DMS53 treated with DMSO at 0.1 percent for 48 hours (cell line): ENCODE measurements at regions not wholly inside any gene's neighbourhood (a gene's known extent, or its start where the extent isn't known, plus 50 kb on each side); places are given as distances from the start of the nearest gene placed in this dataset.

Experiments
- DNase-seq: peaks from one replicate; lab custom pipeline; 2025; ENCODE audit not compliant: unreplicated experiment; lab: John Stamatoyannopoulos, UW

- no peak for DNase-seq
These were observed 49.9 kb upstream of the HS6ST1 start for GRCh38 chr2:128368437-128369107.

DNA sequence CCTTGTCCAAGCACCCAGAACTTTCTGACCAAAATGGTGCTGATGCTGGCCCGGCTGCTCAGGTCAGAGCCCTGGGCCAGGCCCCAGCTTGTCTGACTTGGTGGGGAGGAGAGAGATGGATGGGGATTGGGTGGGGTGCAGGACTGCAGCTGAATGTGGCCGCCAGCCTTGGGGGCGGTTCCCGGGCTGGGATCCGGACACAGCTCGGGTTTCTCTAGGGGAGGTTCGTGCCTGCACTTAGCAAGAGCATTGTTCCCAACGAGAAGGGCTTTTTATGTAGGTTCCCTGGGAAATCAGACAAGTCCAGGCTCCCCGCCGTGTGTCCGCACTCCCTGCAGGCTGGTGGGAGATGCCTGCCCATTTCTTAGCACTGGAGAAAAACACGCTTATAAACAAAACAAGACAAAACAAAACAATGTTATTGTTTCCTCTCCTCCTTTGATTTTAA lies 50.5 kb upstream of the HS6ST1 start:
- DNase-seq: no peak

DNA sequence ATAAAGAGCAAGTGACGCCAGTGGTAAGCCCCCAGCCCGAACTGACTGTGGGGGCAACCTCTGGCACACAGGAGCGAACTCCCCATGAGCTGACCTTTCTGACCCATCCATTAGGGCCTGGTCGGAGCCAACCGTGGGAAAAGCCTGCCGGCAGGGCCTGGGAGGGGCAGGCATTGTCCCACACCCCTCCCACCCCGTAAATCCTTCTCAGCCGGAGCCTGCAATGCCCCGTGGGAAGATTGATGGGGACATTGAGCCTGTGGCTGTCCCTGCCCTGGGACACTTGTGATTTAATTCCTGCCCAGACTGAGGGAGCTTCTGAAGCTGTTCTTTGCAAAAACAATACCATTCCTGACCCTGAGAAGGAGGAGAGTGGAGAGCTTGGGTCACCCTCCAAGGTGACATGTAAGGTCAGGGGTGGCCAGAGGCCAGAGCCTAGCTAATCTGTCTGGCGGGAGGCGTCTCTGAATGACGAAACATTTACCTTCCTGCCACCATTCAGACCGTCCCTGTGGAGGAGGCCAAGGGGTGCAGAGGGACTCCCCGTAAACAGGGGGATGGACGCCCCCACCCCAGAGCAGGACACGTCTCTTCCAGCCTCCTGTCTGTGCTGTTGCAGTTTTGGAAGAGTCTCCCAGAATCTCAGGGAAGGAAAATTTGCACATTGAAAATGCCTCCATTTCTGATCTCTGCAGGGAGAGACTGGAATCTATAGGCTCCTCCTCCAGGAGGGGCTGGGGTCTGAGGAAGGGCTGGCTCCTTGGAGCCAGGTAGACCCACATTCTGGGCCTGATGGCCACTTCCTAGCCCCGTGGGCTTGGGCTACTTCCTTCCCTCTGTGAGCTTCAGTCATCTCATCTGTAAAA lies 51.2 kb upstream of the HS6ST1 start:
- DNase-seq: no peak

GRCh38 chr2:128370468-128371247 lies 52.0 kb upstream of the HS6ST1 start:
- DNase-seq: no peak

DNA sequence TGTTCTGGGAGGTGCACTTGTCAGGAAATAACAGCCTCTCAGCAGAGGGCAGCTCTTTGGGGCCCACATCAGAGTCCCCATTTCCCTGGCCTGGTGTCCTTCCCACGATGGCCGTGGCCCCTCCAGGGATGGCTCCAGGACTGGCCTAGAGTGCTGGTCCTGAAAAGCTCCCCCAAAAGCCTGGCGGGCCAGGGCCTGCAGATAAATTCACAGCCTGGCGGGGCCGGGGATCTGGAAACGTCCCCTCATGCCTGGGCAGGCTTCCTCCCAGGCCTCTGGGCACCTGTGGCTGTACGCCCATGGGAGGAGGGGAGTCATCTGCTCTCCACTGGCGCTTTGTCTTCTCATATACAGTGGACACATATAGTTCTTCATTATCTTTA lies 52.6 kb upstream of the HS6ST1 start:
- DNase-seq: no peak

GRCh38 chr2:128371648-128372345 lies 53.1 kb upstream of the HS6ST1 start:
- DNase-seq: no peak

DNA sequence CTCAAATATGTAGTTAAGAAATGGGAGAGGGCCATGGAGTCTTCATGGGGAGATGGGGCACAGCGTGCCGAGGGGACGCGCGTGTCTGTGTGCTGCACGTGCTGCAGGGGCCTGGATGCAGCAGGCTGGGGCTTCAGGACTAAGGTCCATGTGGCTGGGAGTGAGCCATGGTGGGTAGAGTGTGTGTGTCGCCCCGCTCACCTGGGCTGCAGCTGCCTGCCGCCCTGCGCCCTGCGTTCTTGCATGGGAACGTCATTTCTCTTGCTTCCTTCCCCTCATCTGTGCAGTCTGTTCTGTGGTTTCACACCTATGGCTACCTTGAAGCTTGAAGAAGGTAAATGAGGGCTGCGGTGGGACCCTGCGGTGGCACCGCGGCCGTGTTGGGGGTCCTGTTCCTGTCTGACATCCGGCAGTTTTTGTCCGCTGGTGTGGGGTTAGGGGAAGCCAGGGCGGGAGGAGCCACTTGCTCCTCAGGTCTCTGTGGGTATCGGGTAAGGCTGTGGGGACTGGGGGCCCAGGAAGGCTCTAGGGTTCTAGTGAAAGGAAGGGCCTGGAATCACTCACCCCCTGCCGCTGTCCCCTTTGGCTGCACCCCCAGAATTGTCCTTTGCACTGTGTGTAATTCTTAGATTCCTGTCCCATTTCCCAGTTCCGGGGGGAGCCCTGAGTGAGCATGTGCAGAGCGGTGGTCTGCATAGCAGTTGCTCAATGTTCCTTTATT lies 54.1 kb upstream of the HS6ST1 start:
- no peak for DNase-seq

GRCh38 chr2:128373451-128374000 lies 54.9 kb upstream of the HS6ST1 start:
- no peak for DNase-seq

DNA sequence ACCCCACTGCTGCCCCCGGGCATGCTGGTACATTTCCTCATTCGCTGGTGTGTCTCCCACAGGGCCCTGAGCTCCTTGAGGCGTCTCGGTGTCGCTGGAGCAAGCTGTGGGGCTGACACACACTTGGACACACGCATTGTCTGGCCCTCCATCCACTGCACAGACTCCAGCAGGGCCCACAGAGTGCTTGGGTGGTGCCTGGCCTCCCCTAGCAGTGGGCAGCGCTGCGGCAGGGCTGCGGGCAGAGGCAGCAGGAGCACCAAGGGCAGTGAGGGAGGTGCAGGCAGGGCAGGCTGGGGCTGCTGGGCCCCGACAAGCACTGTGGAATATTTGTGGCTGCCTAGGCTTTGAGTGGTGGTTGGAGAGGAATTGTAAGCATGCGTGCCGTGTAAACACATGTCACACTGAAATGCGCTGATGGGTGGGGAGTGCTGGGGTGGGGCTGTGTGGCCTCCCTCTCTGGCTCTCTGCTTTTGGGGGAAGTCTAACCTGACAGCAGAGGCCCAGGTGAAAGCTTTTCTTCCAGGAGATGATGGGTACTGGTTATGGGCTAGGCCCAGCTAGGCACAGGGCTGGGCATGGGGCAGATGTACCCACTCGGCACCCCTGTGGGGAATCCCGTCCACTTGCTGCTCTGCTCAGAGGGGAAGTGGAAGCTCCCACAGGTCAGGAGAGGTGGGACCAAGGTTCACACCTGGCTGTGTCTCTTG lies 55.5 kb upstream of the HS6ST1 start:
- DNase-seq: no peak

DNA sequence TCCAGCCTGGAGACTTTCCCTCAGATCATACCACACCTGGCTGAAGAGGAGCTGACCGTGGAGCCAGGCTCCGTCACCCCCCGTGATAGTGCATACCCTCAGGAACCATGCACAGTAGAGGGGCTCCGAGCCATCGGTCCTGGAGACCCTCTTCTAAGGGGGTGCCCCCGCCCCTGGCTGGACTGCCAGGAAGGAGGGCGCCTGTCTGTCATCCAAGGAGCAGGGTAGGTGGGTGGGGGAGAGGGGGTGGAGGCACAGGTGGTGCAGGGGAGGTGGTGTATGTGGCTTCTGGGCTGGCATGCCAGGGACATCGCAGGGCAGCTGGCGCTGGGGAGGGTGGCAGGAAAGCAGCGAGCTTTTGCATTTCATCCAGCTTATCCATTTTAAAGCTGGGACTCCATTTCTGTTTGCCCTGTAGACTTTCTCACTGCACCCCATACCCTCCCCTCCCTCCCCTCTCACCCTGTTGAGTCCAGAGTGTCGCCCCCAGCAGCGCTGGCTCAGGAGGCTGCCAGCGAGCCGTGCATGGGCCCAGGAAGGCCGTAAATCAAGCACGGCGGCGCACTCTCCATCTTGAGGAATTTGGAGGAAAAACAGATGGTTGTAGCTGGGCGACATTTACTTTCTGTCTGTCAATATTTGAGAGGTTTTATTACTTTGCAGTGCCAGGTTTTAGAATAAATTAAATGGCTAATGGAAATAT lies 56.2 kb upstream of the HS6ST1 start:
- no peak for DNase-seq

DNA sequence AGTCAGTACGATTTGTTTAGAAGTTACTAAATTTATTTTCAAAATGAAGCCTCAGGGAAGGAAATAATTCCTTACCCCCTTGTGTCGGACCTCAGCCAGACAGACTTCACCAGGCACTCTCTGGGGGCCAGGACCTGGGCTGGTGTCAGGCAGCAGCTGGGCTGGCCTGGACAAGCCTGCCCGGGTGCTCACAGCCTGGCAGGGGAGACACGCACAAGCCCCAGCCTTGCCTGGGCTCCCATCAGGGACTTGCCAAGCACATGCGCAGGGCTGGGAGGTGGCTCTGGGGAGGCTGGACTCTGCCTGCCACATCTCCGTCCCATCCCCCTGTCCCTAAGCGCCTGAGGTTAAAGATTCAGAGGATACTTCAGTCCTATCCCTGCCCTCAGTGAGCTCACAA lies 56.8 kb upstream of the HS6ST1 start:
- DNase-seq: no peak

- no peak for DNase-seq
These were observed 57.8 kb upstream of the HS6ST1 start for GRCh38 chr2:128376241-128377041.

DNA sequence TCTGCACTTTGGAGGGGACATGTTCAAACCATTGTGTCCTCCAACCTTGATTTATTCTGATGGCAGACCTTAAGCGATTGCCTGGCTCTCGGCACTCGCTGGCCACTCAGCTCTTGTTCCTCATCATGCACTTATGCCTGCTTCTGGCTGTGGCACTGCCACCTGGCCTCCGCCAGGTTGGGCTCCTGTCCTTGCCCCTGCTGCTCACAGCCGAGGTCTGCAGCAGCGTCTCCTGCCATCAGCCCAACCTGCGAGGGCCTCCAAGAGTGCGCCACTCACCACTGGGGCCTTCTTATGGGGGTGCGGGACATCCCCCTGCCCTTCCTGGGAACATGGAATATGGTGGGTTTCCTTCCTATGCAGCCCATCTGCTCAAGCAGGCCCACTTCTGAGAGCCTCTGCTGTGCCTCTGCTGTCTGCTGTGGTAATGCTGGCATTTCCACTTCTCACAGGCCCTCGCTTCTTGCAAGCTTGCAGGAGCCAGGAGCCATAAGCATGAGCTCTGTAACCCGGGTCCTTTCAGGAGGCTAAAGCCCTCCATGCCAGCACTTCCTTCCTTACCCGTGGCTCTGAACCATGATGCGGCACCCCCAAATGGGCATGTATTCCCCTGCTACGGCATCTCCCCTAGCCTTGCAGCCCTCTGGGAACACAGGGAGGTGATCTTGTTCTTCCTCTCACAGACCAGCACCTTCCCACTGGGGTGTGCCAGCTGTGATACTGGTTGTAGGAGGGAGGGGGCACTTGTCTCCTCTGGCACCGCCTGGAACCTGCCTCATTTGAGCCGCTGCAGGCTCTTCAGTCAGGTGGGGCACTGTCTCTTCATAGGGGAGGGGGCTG lies 58.6 kb upstream of the HS6ST1 start:
- DNase-seq: no peak

- no peak for DNase-seq
These were observed 59.8 kb upstream of the HS6ST1 start for GRCh38 chr2:128378231-128379020.

DNA sequence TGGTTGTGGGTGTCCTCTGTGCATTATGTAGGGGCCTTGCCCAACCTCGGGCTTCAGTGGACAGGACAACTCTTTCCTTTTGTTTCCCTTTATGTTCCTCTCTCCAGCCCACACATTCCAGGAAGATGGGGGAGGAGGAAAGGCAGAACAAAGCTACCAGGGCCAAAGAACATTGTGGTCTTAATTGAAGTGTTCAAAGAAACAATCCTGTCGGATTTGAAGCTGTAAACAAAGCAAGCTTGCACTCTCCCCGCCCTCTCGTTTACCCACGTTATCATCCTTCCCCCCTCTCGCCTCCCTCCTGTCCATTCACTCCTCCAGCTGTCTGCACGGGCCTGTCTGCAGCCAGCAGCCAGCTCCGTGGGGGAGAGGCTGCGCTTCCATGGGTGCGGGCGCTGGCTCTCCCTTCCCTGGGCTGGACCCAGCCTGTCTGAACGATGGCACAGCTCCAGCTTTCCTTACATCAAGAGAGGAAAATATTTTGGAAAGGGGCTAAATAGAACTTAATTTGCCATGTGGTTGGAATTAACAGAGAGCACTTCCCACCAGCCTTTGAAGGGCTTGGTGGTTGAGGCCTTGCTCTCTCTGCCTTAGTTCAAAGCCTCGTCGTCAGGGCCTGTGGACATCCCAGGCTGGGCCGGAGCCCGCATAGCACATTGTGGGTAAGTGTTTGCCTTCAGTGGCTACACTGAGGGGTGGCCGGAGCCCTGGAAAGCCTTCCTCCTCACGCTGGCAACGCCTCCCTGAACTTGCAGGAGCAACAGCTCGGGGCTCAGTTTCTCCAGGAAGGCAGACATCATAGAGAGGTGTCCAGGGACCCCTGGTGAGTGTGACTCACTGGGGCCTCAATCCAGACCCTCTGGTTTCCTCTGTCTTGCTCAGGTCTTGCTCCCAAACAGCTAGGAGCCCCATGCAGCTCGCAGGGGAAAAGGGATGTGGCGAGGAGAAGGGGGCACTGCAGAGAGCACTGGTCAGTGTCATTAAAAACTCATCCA lies 60.6 kb upstream of the HS6ST1 start:
- no peak for DNase-seq
